Endothelial cell (in vitro differentiated cells): ENCODE measurements at regions not wholly inside any gene's neighbourhood (a gene's known extent, or its start where the extent isn't known, plus 50 kb on each side); places are given as distances from the start of the nearest gene placed in this dataset.

Experiments
- DNase-seq: peaks from one replicate; pipeline ENCODE4 v3.0.0; 2021; ENCODE audit warnings: low spot score
- H3K27ac Mint-ChIP-seq: one replicate; pipeline ENCODE4 v1.8.0; 2021; ENCODE audit warnings: mixed read lengths, inconsistent platforms; ENCODE audit not compliant: unreplicated experiment
- H3K27me3 Mint-ChIP-seq: one replicate; pipeline ENCODE4 v1.8.0; 2021; ENCODE audit warnings: mild to moderate bottlenecking, moderate library complexity, mixed read lengths, inconsistent platforms; ENCODE audit not compliant: unreplicated experiment
- H3K36me3 Mint-ChIP-seq: one replicate; pipeline ENCODE4 v1.8.0; 2021; ENCODE audit warnings: mild to moderate bottlenecking, low read depth, mixed read lengths, inconsistent platforms; ENCODE audit not compliant: unreplicated experiment
- H3K4me1 Mint-ChIP-seq: one replicate; pipeline ENCODE4 v1.8.0; 2021; ENCODE audit warnings: mild to moderate bottlenecking, mixed read lengths, inconsistent platforms; ENCODE audit not compliant: unreplicated experiment
- H3K4me3 Mint-ChIP-seq: one replicate; pipeline ENCODE4 v1.8.0; 2021; ENCODE audit warnings: mild to moderate bottlenecking, mixed read lengths, inconsistent platforms; ENCODE audit not compliant: unreplicated experiment
- H3K9me3 Mint-ChIP-seq: one replicate; pipeline ENCODE4 v1.8.0; 2021; ENCODE audit warnings: mixed read lengths, inconsistent platforms; ENCODE audit not compliant: unreplicated experiment
- CTCF ChIP-seq: fragments of 200-600 bp; sonication (generic); IDR thresholded peaks from one replicate; pipeline ENCODE4 v1.5.0; 2021; ENCODE audit warnings: antibody characterized with exemption; ENCODE audit not compliant: unreplicated experiment

- no peak overlapping the region for H3K27ac Mint-ChIP-seq
- H3K27me3 Mint-ChIP-seq: no peaks in the 10 kb centered on the region
- H3K36me3 Mint-ChIP-seq: no peaks in the 10 kb centered on the region
- H3K4me1 Mint-ChIP-seq: peaks cover 4% of the 10 kb centered on the region
- no peak for TF ChIP-seq CTCF
- H3K4me3 Mint-ChIP-seq: no peak overlapping the region
- DNase-seq: no peak
- no peaks in the 10 kb centered on the region for H3K9me3 Mint-ChIP-seq
Observed at GRCh38 chr13:34867590-34867989, 74.5 kb upstream of the NBEA start.

- no peak for DNase-seq
- H3K27me3 Mint-ChIP-seq: no peaks in the 10 kb centered on the region
- H3K36me3 Mint-ChIP-seq: no peaks in the 10 kb centered on the region
- no peak overlapping the region for H3K27ac Mint-ChIP-seq
- H3K4me3 Mint-ChIP-seq: no peak overlapping the region
- H3K9me3 Mint-ChIP-seq: no peaks in the 10 kb centered on the region
- peaks cover 4% of the 10 kb centered on the region for H3K4me1 Mint-ChIP-seq
- TF ChIP-seq CTCF: no peak
Observed at GRCh38 chr13:34868733-34869132, 73.3 kb upstream of the NBEA start.

- DNase-seq: no peak
- H3K36me3 Mint-ChIP-seq: no peaks in the 10 kb centered on the region
- no peaks in the 10 kb centered on the region for H3K27me3 Mint-ChIP-seq
- no peaks in the 10 kb centered on the region for H3K9me3 Mint-ChIP-seq
- H3K4me1 Mint-ChIP-seq: peaks cover 4% of the 10 kb centered on the region
- H3K4me3 Mint-ChIP-seq: no peak overlapping the region
- no peak overlapping the region for H3K27ac Mint-ChIP-seq
- no peak for TF ChIP-seq CTCF
Observed at GRCh38 chr13:34869696-34870095, 72.4 kb upstream of the NBEA start.

GRCh38 chr13:34878329-34878728 is 63.7 kb upstream of the NBEA start:
- Mint-ChIP-seq H3K4me1 (no peaks in the 10 kb centered on the region), H3K4me3 (no peak overlapping the region), H3K36me3 (no peaks in the 10 kb centered on the region), H3K27me3 (no peaks in the 10 kb centered on the region), H3K9me3 (no peaks in the 10 kb centered on the region), H3K27ac (no peak overlapping the region)
- no peak for TF ChIP-seq CTCF
- DNase-seq: no peak

GRCh38 chr13:34879851-34880250 is 62.2 kb upstream of the NBEA start:
- Mint-ChIP-seq H3K9me3 (no peaks in the 10 kb centered on the region), H3K36me3 (no peaks in the 10 kb centered on the region), H3K4me1 (no peaks in the 10 kb centered on the region), H3K27me3 (no peaks in the 10 kb centered on the region), H3K27ac (no peak overlapping the region), H3K4me3 (no peak overlapping the region)
- no peak for TF ChIP-seq CTCF
- no peak for DNase-seq
